Stimulated activated CD8-positive, alpha-beta memory T cell treated with anti-CD3 and anti-CD28 coated beads, Interleukin-4, amount 100 ng/mL, for 1 hour (primary cell): ENCODE measurements at regions not wholly inside any gene's neighbourhood (a gene's known extent, or its start where the extent isn't known, plus 50 kb on each side); places are given as distances from the start of the nearest gene placed in this dataset.

Experiments used
- DNase-seq, 2 donors: peaks; one replicate each; pipeline ENCODE4 v3.0.0-alpha.2; 2020; ENCODE audit warnings: low read depth in 2 of 2, low spot score in 1 of 2

- no peak for DNase-seq
Observed at GRCh38 chr6:26305641-26305969, 59.4 kb upstream of the BTN3A2 start.

- no peak for DNase-seq
Observed at GRCh38 chr6:26306232-26306631, 58.8 kb upstream of the BTN3A2 start.

- no peak for DNase-seq
Observed at GRCh38 chr6:26307850-26308249, 57.1 kb upstream of the BTN3A2 start.

- DNase-seq, result no peak
Observed at GRCh38 chr6:26309731-26310142, 55.3 kb upstream of the BTN3A2 start.

- no peak for DNase-seq
Observed at GRCh38 chr6:26311012-26311384, 54.0 kb upstream of the BTN3A2 start.

GRCh38 chr6:26311385-26312095 is 53.5 kb upstream of the BTN3A2 start:
- no peak for DNase-seq

- no peak for DNase-seq
Observed at GRCh38 chr6:26312096-26312463, 52.9 kb upstream of the BTN3A2 start.

- peak; percentile 75 to 79 for DNase-seq
Observed at GRCh38 chr6:26312501-26313397, 52.2 kb upstream of the BTN3A2 start.
